CD4-positive, alpha-beta T cell treated with Interleukin-15 for 1 hour (primary cell): ENCODE measurements at regions not wholly inside any gene's neighbourhood (a gene's known extent, or its start where the extent isn't known, plus 50 kb on each side); places are given as distances from the start of the nearest gene placed in this dataset.
A peak's percentile ranks its signal among the peaks of the same experiment; 100 is the strongest.

Source experiments
- DNase-seq: peaks from one replicate; pipeline ENCODE4 v3.0.0-alpha.2; 2020

DNA sequence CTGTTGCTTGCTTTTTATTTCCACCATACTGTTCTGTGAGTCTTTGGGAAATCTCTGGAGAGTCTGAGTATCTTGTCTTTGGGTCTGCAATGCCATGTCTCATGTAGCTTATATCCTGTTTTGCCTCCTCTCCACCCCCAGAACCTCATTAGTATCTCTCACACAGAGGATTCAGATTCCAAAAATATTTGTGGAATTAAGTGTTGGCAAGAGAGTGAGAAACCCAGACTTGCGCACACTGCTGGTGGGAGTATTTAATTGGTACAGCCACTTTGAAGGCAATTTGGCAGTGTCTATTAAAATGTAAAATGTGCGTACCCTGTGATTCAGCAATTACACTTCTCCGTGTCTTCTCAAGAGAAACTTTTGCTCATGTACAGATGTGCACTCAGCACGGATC, 68.6 kb downstream of the ZNF621 start:
- DNase-seq: no peak

DNA sequence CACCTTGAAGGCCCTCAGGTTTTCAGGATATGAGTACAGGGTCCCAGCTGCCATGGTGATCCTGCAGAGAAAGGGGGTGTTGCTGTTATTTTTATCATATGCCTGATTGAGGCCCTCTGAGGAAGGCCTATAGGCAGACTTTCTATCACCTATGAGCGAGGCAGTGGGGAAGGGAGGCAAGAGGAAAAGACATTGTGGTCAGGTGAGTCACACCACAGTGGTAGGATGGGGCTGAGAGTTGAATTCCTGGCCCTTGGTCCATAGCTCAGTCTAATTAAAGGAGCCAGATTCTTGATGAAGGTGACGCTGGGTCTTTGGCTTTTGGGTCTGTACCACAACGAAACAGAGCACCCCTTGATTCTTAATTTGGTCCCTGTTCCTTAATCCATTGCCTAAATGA, 72.7 kb downstream of the ZNF621 start:
- no peak for DNase-seq

DNA sequence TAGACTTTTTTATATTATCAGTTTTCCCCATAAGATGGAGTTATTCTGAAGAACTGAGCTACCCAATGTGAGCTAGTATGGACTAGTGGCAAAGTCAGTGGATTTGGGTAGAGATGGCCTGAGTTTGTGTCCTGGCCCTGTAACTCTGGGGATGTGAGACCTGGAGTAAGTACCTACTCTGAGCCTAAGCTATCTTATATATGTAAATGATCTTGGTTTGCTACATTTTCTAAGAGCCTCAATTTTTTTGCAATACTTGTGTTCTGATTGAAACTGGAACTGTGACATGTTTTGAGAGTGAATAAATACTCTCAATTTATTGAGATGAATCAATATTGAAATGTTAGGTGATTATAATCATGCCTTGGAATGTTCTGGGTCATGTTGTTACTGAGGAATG, 73.6 kb downstream of the ZNF621 start:
- no peak for DNase-seq

DNA sequence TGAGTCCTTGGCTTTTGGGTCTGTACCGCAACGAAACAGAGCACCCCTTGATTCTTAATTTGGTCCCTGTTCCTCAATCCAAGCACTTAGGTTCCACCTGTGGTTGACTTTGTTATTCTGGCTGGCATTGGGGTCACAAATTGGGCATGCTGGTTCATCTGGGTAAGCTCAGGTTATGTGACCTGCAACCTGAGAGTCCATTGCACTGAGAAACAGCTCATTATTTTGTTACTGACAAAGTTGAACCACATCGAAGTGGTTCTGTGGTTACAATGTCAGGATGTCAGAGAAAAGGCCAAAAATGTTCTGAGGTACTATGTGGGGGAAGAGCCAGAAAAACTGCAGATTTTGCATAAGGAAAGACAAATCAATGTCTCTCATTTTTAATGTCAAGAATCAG, 74.2 kb downstream of the ZNF621 start:
- DNase-seq: no peak

DNA sequence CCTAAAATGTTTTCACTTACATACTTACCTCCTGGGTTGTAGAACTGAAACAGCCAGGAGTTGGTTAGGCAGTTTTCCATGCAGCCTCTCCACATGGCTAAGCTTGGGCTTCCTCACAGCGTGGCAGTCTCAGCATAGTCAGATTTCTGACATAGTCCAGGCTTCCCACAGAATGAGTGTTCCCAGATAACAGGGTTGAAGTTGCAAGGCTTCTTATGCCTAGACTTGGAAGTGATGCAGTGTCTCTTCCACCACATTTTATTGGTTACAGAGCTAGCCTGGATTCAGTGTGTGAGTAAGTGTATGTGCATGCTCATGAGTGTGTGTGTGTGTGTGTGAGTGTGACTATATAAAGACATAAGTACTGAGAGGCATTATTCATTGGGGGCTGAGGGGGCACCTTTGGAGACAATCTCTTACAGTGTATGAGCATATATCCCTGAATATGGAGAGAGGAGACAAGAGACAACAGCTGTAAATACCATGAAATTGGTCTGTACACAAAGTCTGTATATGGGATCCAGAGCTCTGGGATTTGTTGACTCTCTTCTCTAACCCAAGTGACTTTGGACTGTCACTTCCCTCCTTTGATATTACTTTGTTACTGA, 78.1 kb downstream of the ZNF621 start:
- no peak for DNase-seq

DNA sequence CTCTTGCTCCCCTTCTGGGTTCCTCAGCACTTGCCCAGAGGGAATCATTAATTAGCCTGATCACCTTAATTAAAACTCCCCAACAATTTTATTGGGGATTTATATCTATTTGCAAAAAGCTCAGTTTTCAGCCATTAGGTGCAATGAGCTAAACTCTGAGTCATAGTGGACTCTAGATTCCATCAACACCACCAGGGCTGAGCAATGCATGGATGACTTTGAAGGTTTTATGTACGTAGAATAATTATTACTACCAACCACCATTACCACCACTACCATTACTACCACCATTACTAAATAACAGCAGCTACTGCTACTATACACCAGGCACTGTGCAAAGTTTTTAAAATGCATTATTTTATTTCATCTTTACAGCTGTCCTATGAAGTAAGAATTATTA, 81.2 kb downstream of the ZNF621 start:
- DNase-seq: no peak

DNA sequence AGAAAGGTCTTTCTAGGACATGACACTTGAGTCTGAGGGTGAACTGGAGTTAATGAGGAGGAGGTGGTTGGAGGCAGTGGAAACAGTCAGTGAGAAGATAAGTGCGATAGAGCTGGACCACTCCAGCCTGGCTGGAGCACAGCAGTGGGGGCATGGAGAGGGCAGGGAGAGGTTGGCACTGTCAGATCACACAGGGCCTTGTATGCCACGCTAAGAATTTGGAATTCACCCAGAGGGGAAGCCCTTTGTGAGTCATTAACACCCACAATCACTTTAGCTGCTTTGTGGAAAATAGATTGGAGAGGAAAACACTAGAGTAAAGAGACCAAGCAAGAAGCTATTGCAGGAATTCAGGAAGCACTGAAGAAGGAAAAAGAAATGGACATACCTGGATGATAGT, 83.3 kb downstream of the ZNF621 start:
- DNase-seq: no peak

DNA sequence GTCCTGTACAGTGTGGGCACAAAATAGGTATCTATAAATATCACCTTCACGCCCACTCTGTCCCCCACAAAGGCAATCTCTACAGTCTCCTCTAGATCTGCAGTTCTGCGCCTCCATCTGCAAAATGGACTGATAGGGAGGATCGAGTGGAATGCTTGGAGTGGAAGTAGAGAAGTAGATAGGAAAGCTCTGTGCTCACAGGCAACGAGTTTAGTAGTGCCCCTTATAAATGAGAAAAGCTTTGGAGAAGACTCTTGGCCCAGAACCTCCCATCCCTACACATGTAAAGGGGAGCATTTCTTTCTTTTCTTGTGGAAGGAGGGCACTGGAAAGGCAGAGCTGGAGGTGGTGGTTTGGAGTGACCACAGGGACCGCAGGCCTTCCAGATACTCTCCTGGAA, 88.5 kb downstream of the ZNF621 start:
- DNase-seq: no peak

DNA sequence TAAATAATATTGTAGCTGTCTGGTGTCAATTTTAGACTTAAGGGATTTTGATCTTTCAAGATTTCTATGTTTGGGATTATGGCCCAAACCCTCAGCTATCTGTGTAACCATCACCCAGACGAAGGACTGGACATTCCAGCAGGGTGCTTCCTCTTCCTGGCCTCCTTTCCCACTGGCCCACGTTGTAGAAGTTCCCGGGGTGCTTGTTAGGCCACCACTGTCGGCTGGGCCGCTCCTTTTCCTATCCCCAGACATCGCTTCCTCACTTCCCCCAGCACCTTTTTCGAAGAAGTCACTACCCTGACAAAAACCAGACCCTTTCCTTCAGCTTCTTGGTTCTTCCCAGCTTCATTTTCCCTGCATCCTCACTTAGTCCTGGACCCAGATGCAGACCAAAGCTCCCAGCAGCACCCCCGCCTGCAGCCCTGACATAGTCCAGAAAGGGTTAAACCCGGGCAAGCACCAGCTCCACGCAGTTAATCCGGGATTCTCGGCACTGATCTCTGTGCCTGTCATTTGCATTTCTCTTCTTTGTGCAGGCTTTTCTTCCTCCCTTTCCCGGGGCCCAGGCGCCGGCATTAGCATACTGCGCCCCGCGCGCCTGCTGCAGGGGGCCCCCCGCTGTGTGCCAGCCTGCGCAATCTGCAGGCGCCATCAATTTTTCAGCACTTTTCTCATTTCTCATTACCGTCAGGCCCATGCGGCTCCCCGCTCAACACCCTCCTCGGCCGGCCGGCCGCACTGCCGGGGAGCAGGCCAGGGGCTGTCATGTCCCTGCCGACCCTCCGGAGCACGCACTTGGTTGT, 90.6 kb downstream of the ZNF621 start:
- no peak for DNase-seq

DNA sequence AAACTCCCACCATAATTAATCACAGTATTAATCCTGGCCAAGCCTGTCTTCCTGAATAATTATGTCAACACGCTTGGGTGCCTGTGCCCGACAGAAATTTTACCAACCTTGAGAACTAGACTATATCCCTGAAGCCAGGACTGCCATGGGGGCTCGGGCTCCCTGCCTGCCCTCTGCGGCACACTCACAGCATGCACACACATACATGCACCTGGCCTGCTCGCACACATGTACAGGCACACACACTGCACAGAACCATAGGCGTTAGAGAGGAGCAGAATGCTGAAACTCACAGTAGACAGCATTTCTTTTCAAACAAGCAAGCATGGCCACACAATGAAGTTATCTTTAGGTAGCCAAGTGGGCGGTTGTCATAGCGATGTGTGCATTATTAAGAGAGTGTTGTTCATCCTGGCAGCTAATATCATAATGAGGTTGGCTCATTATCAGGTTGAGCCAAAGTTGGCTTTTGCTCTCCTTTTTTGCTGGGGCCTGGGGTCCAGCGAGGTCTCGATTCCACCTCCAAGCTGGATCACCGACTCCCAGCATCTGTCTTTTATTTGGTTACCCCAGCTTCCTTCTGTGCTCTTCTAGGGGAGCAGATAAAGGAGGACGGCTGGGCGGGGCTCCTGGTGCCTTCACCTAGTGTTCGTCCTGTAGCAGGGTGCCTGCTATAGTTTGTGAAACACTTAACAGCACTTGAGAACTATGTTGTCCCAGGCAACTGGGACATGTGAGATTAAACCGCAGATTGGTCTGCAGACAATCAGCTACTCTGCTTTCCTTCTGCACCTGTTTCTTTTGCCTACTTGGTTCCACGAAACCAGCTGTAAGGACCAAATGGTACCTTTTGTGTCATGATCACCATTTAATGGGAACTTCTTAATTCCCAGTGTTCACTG, 91.4 kb downstream of the ZNF621 start:
- DNase-seq: no peak

DNA sequence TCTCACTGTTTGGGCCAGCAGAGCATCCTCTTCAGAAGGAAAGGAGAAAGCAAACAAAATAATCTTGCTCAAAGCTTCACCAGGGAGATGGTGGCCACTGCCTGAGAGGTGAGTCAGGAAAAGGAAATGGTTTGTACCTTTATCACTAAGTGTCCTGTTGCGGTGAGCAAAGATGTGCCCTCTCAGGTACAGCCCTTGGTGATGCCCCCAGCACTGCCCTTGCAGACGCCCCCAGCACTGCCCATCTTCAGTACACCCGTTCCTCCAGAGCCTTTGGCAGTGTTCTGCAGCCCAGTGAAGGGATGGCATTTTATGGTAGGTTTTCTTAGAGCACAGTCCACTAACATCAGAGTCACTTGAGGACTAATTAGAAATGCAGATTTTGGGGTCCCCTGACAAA, 92.3 kb downstream of the ZNF621 start:
- DNase-seq: no peak

DNA sequence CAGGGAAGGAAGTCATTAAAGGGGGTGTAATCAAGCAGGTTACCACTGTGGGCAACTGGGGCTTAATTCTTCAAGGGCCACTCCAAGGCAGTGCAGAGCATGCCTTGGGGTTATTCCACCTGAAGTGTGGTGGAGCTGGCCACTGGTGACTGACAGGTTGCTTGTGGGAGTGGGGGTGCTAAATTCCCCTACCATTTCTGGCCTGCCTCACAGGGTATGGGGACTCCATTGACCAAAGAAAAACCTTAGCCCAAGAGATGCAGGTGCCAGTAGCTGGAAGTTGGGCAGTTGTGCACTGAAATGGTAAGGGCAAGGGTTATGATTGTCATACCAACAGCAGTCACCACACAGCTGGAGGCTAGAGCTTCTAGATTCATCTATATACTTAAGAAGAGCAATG, 93.4 kb downstream of the ZNF621 start:
- DNase-seq: no peak

DNA sequence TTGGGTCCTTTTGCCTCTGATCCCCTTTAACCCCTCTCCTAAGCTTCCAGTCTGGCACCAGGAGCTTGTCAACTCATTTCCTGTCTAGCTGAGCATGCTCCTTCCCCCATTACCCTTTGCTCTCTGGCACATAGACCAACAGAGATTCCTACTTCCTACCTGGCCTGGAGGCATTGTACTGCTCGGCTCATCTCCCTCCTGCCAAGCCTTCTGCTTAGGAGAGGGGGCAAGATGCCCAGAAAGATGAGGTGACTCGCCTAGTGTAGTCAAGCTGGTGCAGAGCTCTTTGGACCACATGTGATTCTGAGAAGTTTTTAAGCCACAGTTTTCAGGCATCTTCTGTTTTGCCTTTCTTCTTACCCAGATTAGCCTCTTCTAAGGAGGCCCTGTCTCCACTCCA, 95.4 kb downstream of the ZNF621 start:
- no peak for DNase-seq

DNA sequence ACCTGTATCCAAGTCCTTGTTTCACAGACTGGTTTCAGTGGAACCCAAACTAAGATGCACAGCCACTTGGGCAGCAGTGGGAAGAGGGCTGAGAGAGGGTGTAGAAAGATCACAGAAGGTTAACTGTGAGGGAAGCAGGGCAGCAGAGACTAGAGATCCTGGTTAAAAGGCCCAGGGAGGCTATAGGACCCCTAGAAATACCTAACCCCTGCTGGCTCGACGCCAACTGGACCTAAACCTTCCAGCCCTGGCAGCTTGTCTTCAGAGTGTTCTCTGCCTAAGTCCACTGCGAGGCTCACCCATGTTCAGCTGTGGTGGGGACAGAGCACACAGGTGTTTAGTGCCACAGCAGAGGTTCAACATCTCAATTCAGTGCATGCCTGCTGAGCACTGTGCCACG, 96.5 kb downstream of the ZNF621 start:
- DNase-seq: no peak

DNA sequence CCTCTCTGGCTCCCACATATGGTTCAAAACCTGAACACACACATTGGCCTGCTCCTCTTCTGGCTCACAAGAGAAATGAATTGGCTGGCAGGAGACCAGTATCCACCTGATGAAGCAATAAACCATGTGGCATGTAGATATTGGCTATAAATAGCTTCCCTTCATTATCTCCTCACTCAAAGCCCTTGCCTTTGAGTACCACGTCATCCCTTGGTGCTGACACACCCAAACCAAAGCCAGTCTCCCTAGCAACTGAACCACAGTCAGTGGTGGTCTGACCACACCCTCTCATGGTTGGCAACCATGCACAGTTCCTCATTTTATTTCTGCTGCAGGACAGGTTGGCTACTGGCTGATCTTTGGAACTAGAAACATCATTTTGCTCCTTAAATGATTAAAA, 98.8 kb downstream of the ZNF621 start:
- DNase-seq: peak; percentile 91

DNA sequence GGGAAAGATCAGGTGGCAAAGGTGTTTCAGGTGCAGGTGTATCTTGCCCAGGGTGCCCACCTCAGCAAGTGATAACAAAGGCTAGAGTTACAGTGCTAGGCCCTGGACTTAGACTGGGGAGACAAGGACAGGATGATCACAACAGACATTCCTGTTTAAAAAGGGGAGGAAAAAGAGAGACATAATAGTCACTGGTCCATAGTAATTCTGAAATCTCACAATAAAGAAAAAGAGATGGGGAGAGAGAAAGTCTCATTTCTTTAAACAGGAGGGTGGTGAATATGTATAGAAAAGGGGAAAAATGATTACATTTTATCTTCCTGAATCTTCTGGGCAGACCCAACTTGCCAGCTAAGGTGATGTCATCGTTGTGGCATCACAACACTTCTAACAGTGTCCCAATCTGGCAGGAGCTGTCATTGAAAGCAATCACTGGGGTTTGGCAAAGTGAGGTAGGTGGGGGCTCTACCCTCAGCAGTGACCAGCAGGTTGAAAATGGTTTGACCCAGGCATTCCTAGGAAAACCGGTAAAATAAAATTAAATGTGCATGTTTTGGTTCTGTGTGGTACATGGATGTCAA, 99.5 kb downstream of the ZNF621 start:
- peak; percentile 58 for DNase-seq

DNA sequence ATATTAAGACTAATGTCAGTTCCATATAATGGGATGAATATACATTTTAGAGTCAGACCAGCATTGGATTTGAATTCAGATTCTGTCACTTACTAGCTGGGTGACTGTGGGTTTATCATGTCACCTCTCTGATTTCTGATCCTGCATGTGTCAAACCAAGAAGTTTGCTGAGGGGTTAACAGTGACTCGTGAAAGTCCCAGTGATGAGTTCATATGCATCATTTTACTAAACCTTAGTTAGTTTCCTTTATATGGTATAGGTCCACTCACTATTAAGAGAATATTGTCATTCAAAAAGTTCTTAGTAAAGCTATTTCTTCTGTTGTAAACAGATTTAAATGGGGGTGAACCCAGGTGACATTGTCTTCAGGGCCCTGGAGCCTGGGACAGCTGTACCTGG, 102.3 kb downstream of the ZNF621 start:
- DNase-seq: no peak

DNA sequence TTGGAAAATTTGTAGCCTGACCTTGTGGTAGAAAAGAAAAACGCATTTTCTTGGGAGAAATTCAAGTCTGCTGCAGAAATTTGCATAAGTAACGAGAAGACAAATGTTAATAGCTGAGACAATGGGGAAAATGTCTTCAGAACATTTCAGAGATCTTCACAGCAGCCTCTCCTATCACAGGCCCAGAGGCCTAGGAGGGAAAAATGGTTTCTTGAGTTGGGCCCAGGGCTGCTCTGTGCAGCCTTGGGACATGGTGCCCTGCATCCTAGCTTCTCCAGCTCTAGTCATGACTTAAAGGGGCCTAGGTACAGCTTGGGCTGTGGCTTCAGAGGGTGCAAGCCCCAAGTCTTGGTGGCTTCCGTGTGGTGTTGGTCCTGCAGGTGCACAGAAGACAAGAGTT, 104.2 kb downstream of the ZNF621 start:
- DNase-seq: no peak

DNA sequence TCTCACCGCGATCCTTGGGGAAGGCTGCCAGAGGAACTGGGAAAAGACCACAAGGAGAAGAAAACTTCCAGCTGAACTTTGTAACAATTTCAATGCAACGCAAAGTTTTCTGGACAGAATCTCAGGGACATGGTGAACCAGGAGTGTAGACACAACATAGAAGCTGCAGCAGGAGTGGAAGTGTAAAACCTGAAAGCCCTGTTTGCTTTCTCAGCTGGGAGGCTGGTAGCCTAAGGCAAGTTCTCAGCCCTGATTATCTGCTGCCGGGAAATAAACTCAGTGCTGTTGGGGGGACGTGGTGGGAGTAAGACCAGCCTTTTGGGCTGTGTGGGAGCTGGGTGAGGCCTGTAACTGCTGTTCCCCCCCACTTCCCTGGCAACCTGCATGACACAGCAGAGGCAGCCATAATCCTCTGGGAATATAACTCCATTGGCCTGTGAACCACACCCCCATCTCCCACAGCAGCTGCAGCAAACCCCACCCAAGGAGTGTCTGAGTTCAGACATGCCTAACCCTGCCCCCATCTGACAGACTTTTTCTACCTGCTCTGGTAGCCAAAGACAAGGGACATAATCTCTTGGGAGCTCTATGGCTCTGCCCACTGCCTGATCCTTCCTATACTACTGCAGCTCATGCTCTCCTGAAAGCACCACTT, 106.7 kb downstream of the ZNF621 start:
- DNase-seq: no peak

DNA sequence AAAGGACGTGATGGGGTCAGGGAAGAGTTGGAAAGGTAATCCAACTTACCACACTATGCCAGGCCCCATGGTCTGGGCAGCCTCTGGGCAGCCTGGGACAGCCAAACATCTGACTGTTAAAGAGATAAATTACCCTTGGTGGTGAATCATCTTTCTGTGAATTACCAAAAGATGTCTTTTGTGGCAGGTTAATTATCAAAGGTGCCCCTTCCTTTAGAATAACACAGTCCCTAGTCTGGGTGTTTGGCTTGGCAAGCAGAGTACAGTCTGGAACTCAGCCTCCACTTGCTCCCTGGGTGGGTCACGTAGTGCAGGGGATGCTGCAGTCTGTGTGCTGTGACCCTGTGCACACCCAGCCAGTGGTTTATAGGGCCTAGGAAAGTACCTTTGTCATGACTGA, 113.1 kb downstream of the ZNF621 start:
- no peak for DNase-seq

DNA sequence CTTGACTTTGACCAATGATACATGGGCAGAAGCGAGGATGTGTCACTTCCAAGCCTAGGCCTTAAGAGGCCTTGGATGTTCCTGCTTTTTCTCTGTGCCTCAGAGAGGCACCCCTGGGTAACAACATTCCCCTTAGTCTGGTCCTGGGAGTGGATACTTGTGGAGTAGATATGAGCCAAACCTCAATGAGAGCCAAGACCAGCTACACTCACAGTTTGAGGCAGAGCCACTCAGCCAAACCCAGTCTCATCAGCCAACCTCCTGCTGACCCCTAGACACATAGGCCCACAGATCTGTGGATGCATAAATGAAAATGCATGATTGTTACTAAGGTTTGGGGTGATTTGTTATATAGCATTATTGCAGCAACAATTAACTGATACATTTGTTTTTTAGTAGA, 114.2 kb downstream of the ZNF621 start:
- no peak for DNase-seq

DNA sequence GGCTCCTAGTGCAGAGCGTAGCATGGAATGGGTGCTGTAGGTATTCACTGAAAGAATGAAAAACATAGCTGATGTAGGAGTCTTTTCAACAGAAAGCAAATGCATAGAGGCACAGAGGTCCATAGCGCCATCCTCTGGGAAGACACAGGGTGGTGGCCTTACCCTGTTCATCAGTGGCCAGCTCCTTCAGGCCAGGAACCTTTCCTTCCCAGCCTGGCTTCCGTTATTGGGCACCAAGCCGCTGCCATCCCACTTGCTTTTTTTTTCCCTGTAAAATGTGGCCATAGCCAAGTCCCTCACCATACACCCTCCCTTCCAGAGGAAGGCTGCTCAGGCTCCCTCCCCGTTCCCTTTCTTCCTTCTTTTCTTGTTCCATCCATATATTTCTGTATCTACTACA, 118.1 kb downstream of the ZNF621 start:
- no peak for DNase-seq

DNA sequence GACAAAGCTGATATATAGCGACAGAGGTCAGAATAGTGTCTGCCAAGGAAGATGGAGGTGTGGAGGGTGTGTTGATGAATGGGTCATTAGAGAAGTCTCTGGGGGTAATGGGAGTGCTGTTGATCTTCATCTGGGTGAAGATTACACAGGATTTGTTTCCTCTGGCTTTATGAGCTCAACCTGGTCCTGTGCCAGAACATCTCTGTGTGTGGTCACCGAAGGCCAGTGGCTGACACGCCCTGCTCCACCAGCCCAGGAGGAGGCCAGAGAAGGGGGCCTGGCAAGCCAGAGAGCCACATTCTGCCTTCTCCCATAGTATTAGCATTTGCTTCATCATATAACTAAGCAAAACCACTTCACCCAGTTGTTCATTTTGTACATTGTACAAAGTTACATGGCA, 121.1 kb downstream of the ZNF621 start:
- DNase-seq: no peak
